SK-N-SH treated with all-trans-retinoic acid at 6 μM for 48 hours (cell line): ENCODE measurements at regions not wholly inside any gene's neighbourhood (a gene's known extent, or its start where the extent isn't known, plus 50 kb on each side); places are given as distances from the start of the nearest gene placed in this dataset.

Source experiments
- CREB5 ChIP-seq: fragments of 250-450 bp; sonication (Bioruptor Pico); IDR thresholded peaks from 2 replicates; pipeline ENCODE4 v1.5.1; 2020; ENCODE audit warnings: low read depth, mild to moderate bottlenecking, moderate library complexity
- CSDC2 ChIP-seq: fragments of 250-450 bp; sonication (Bioruptor Pico); IDR thresholded peaks from 2 replicates; pipeline ENCODE4 v1.5.0; 2020; ENCODE audit warnings: mild to moderate bottlenecking, moderate library complexity
- GLIS3 ChIP-seq: fragments of 250-450 bp; sonication (Bioruptor Pico); IDR thresholded peaks from 2 replicates; pipeline ENCODE4 v1.5.0; 2020; ENCODE audit warnings: mild to moderate bottlenecking, moderate library complexity
- OSR1 ChIP-seq: fragments of 250-450 bp; sonication (Bioruptor Pico); IDR thresholded peaks from 2 replicates; pipeline ENCODE4 v1.8.0; 2022; ENCODE audit warnings: moderate library complexity, mild to moderate bottlenecking, inconsistent platforms
- PATZ1 ChIP-seq: fragments of 250-450 bp; sonication (Bioruptor Pico); IDR thresholded peaks from 2 replicates; pipeline ENCODE4 v1.8.0; 2020; ENCODE audit warnings: mild to moderate bottlenecking, moderate library complexity, borderline replicate concordance
- POU6F1 ChIP-seq: fragments of 250-450 bp; sonication (Bioruptor Pico); IDR thresholded peaks from 2 replicates; pipeline ENCODE4 v1.8.0; 2021; ENCODE audit warnings: low read depth, mild to moderate bottlenecking, moderate library complexity, borderline replicate concordance
- RARB ChIP-seq: fragments of 250-450 bp; sonication (Bioruptor Pico); IDR thresholded peaks from 2 replicates; pipeline ENCODE4 v1.8.0; 2021; ENCODE audit warnings: mild to moderate bottlenecking, moderate library complexity
- SNAI2 ChIP-seq: fragments of 250-450 bp; sonication (Bioruptor Pico); IDR thresholded peaks from 2 replicates; pipeline ENCODE4 v1.5.0; 2020; ENCODE audit warnings: mild to moderate bottlenecking, moderate library complexity
- TCF4 ChIP-seq: fragments of 250-450 bp; sonication (Bioruptor Pico); IDR thresholded peaks from 2 replicates; pipeline ENCODE4 v1.8.0; 2021; ENCODE audit warnings: mild to moderate bottlenecking, moderate library complexity, borderline replicate concordance
- TOX ChIP-seq: fragments of 250-450 bp; sonication (Bioruptor Pico); IDR thresholded peaks from 2 replicates; pipeline ENCODE4 v1.8.0; 2021; ENCODE audit warnings: mild to moderate bottlenecking, moderate library complexity, borderline replicate concordance
- ZC3H10 ChIP-seq: fragments of 250-450 bp; sonication (Bioruptor Pico); IDR thresholded peaks from 2 replicates; pipeline ENCODE4 v1.5.1; 2021; ENCODE audit warnings: mild to moderate bottlenecking, moderate library complexity
- ZFP3 ChIP-seq: fragments of 250-450 bp; sonication (Bioruptor Pico); IDR thresholded peaks from 2 replicates; pipeline ENCODE4 v1.5.0; 2020; ENCODE audit warnings: mild to moderate bottlenecking, moderate library complexity
- ZFP30 ChIP-seq: fragments of 450-650 bp; formaldehyde crosslinking; IDR thresholded peaks from 2 replicates; pipeline ENCODE4 v1.5.0; 2022; ENCODE audit warnings: mild to moderate bottlenecking, moderate library complexity
- ZNF8 ChIP-seq: fragments of 450-650 bp; formaldehyde crosslinking; IDR thresholded peaks from 2 replicates; pipeline ENCODE4 v1.5.0; 2020; ENCODE audit warnings: mild to moderate bottlenecking, moderate library complexity

- TF ChIP-seq PATZ1 (CRISPR knock-in tag) (no peak), ZFP3 (CRISPR knock-in tag) (no peak), RARB (CRISPR knock-in tag) (no peak), CREB5 (CRISPR knock-in tag) (no peak), POU6F1 (CRISPR knock-in tag) (no peak), ZNF8 (CRISPR knock-in tag) (no peak), CSDC2 (CRISPR knock-in tag) (no peak), GLIS3 (CRISPR knock-in tag) (no peak), TOX (CRISPR knock-in tag) (no peak), ZC3H10 (CRISPR knock-in tag) (no peak; the same call in 1 of the 2 replicates), ZFP30 (CRISPR knock-in tag) (no peak), TCF4 (no peak), SNAI2 (CRISPR knock-in tag) (no peak), OSR1 (CRISPR knock-in tag) (no peak)
These were observed 381.1 kb upstream of the ACTBL2 start for GRCh38 chr5:57863661-57864060.
